Astrocyte (in vitro differentiated cells and primary cell): ENCODE measurements at regions not wholly inside any gene's neighbourhood (a gene's known extent, or its start where the extent isn't known, plus 50 kb on each side); places are given as distances from the start of the nearest gene placed in this dataset.
"Not testable (repeated sequence)": the region's sequence is repeated elsewhere in the genome, so short reads cannot be mapped to it uniquely, and the experiment has no call there.

Experiments used
- DNase-seq: peaks from one replicate; pipeline ENCODE4 v3.0.0-alpha.2; 2010; ENCODE audit warnings: low read depth
- FAIRE-seq: peaks from 2 replicates; lab custom pipeline; 2011; peaks lifted over from hg19 to GRCh38; lab: Jason Lieb, UNC
- H2AFZ ChIP-seq: 2 replicates; pipeline ENCODE4 v1.6.0; 2012; ENCODE audit warnings: low read depth, low read length, inconsistent platforms
- H3K27ac ChIP-seq: 2 replicates; pipeline ENCODE4 v1.5.1; 2011; ENCODE audit warnings: low read depth, low read length, inconsistent platforms
- H3K27me3 ChIP-seq: 2 replicates; pipeline ENCODE4 v1.6.0; 2011; ENCODE audit warnings: low read length, inconsistent platforms; ENCODE audit not compliant: insufficient read depth
- H3K36me3 ChIP-seq: 2 replicates; pipeline ENCODE4 v1.5.1; 2011; ENCODE audit warnings: low read length, inconsistent platforms; ENCODE audit not compliant: insufficient read depth
- H3K4me1 ChIP-seq: 2 replicates; pipeline ENCODE4 v1.5.1; 2011; ENCODE audit warnings: low read length, inconsistent platforms; ENCODE audit not compliant: insufficient read depth
- H3K4me2 ChIP-seq: 2 replicates; pipeline ENCODE4 v1.6.0; 2012; ENCODE audit warnings: low read length, inconsistent platforms
- H3K4me3 ChIP-seq: 2 replicates; pipeline ENCODE4 v1.5.1; 2011; ENCODE audit warnings: low read depth, mild to moderate bottlenecking, low read length, inconsistent platforms; ENCODE audit not compliant: insufficient read depth
- H3K79me2 ChIP-seq: 2 replicates; pipeline ENCODE4 v1.6.0; 2012; ENCODE audit warnings: mild to moderate bottlenecking, low read length, inconsistent platforms; ENCODE audit not compliant: insufficient read depth
- H3K9ac ChIP-seq: 2 replicates; pipeline ENCODE4 v1.6.0; 2012; ENCODE audit warnings: mild to moderate bottlenecking, low read length, inconsistent platforms
- H3K9me3 ChIP-seq: 2 replicates; pipeline ENCODE4 v1.5.1; 2012; ENCODE audit warnings: low read depth, mild to moderate bottlenecking, low read length, inconsistent platforms; ENCODE audit not compliant: insufficient read depth
- H4K20me1 ChIP-seq: 2 replicates; pipeline ENCODE4 v1.6.0; 2012; ENCODE audit warnings: low read length, inconsistent platforms; ENCODE audit not compliant: insufficient read depth
- H3K27ac Mint-ChIP-seq: one replicate; pipeline ENCODE4 v1.8.0; 2021; ENCODE audit warnings: mild to moderate bottlenecking, mixed read lengths; ENCODE audit not compliant: unreplicated experiment
- H3K27me3 Mint-ChIP-seq: one replicate; pipeline ENCODE4 v1.8.0; 2021; ENCODE audit warnings: low read depth, mixed read lengths; ENCODE audit not compliant: unreplicated experiment
- H3K36me3 Mint-ChIP-seq: one replicate; pipeline ENCODE4 v1.8.0; 2021; ENCODE audit warnings: low read depth, mixed read lengths; ENCODE audit not compliant: unreplicated experiment
- H3K4me1 Mint-ChIP-seq: one replicate; pipeline ENCODE4 v1.8.0; 2021; ENCODE audit warnings: low read depth, mixed read lengths; ENCODE audit not compliant: unreplicated experiment
- H3K4me3 Mint-ChIP-seq: one replicate; pipeline ENCODE4 v1.8.0; 2021; ENCODE audit warnings: mild to moderate bottlenecking, moderate library complexity, mixed read lengths; ENCODE audit not compliant: unreplicated experiment
- H3K9me3 Mint-ChIP-seq: one replicate; pipeline ENCODE4 v1.8.0; 2021; ENCODE audit warnings: mild to moderate bottlenecking, mixed read lengths; ENCODE audit not compliant: unreplicated experiment
- CTCF ChIP-seq: IDR thresholded peaks from 2 replicates; pipeline ENCODE4 v1.5.1; 2011; ENCODE audit warnings: low read depth, mild to moderate bottlenecking, inconsistent platforms, low read length, moderate library complexity; ENCODE audit not compliant: insufficient read depth
- EZH2 ChIP-seq: IDR thresholded peaks from 2 replicates; pipeline ENCODE4 v1.6.1; 2012; ENCODE audit warnings: mild to moderate bottlenecking, low read length, inconsistent platforms; ENCODE audit not compliant: insufficient read depth

- DNase-seq (no peak), FAIRE-seq (no peak)
- H3K4me1 Mint-ChIP-seq = peaks cover 8% of the 10 kb centered on the region
- no peaks in the 10 kb centered on the region for H3K4me1 ChIP-seq
- no peak overlapping the region for H3K4me3 Mint-ChIP-seq
- H3K4me2 ChIP-seq = no peak overlapping the region
- no peaks in the 10 kb centered on the region for H3K27me3 ChIP-seq
- no peaks in the 10 kb centered on the region for H4K20me1 ChIP-seq
- peaks cover 4% of the 10 kb centered on the region for H3K9me3 ChIP-seq
- no peaks in the 10 kb centered on the region for H3K79me2 ChIP-seq
- H3K27ac ChIP-seq = no peak overlapping the region
- H2AFZ ChIP-seq = no peak overlapping the region
- no peak overlapping the region for H3K9ac ChIP-seq
- no peak overlapping the region for H3K4me3 ChIP-seq
- H3K36me3 Mint-ChIP-seq = no peaks in the 10 kb centered on the region
- H3K36me3 ChIP-seq = no peaks in the 10 kb centered on the region
- no peaks in the 10 kb centered on the region for H3K27me3 Mint-ChIP-seq
- peaks cover 5% of the 10 kb centered on the region for H3K9me3 Mint-ChIP-seq
- H3K27ac Mint-ChIP-seq = no peak overlapping the region
- TF ChIP-seq CTCF (no peak), EZH2 (no peak)
Measured at GRCh38 chr16:80097098-80097497, 443.7 kb upstream of the DYNLRB2 start.

DNA sequence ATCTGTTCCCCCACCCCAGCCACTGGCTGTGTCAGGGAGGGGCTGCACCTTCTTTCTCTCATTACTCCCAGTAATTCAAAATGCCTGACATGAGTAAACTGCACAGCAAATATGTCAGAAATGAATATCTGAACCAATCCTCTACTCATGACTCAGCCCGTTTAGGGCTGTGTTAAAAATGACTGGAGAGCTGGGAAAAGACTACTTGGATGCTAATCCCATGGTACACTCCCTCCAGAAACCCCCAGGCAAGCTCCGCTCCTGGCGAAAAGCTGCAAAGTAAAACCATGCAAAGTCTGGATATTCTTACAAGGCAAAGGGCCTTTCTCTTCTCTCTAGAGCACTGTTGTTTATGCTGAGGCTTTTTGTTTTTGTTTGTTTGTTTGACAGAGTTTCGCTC is 448.1 kb upstream of the DYNLRB2 start:
- no peaks in the 10 kb centered on the region for H3K27me3 Mint-ChIP-seq
- Histone ChIP-seq H3K27me3 (no peaks in the 10 kb centered on the region), H3K79me2 (no peaks in the 10 kb centered on the region), H2AFZ (no peak overlapping the region), H3K27ac (no peak overlapping the region), H3K9me3 (peaks cover 4% of the 10 kb centered on the region), H4K20me1 (no peaks in the 10 kb centered on the region), H3K4me3 (no peak overlapping the region), H3K4me2 (no peak overlapping the region), H3K36me3 (no peaks in the 10 kb centered on the region), H3K9ac (no peak overlapping the region), H3K4me1 (no peaks in the 10 kb centered on the region)
- FAIRE-seq (no peak), DNase-seq (peak; percentile 34)
- H3K36me3 Mint-ChIP-seq = no peaks in the 10 kb centered on the region
- peaks cover 15% of the 10 kb centered on the region for H3K4me1 Mint-ChIP-seq
- no peak overlapping the region for H3K4me3 Mint-ChIP-seq
- peaks cover 5% of the 10 kb centered on the region for H3K9me3 Mint-ChIP-seq
- no peak for TF ChIP-seq CTCF
- TF ChIP-seq EZH2 = no peak
- no peak overlapping the region for H3K27ac Mint-ChIP-seq

- H3K27ac Mint-ChIP-seq, H3K36me3 ChIP-seq, H3K9me3 Mint-ChIP-seq, DNase-seq, H3K4me3 ChIP-seq, FAIRE-seq, H2AFZ ChIP-seq, H3K36me3 Mint-ChIP-seq, H3K79me2 ChIP-seq, H3K4me1 ChIP-seq, H3K27me3 ChIP-seq, H3K4me2 ChIP-seq, H3K9me3 ChIP-seq, H3K9ac ChIP-seq, H3K27ac ChIP-seq, H4K20me1 ChIP-seq, H3K27me3 Mint-ChIP-seq, H3K4me3 Mint-ChIP-seq: not testable (repeated sequence)
- peaks cover 15% of the 10 kb centered on the region for H3K4me1 Mint-ChIP-seq
Measured at GRCh38 chr16:80091453-80091852, 449.3 kb upstream of the DYNLRB2 start.
